ENCODE measurements at regions not wholly inside any gene's neighbourhood (a gene's known extent, or its start where the extent isn't known, plus 50 kb on each side); places are given as distances from the start of the nearest gene placed in this dataset.
"Not testable (repeated sequence)": the region's sequence is repeated elsewhere in the genome, so short reads cannot be mapped to it uniquely, and the experiment has no call there.

- not testable (repeated sequence) for DNase-seq (ENCODE audit: low read depth)
These were observed 53.6 kb downstream of the SRGAP2 start for GRCh38 chr1:206256935-206257334.

- DNase-seq (ENCODE audit: low read depth): not testable (repeated sequence)
These were observed 58.1 kb downstream of the SRGAP2 start for GRCh38 chr1:206261473-206261872.

GRCh38 chr1:206262424-206262823 lies 59.1 kb downstream of the SRGAP2 start:
- DNase-seq (ENCODE audit: low read depth): not testable (repeated sequence)

GRCh38 chr1:206264916-206265315 lies 61.6 kb downstream of the SRGAP2 start:
- DNase-seq (ENCODE audit: low read depth): not testable (repeated sequence)

- not testable (repeated sequence) for DNase-seq (ENCODE audit: low read depth)
These were observed 67.8 kb downstream of the SRGAP2 start for GRCh38 chr1:206271153-206271552.

- DNase-seq (ENCODE audit: low read depth): not testable (repeated sequence)
These were observed 69.8 kb downstream of the SRGAP2 start for GRCh38 chr1:206273104-206273503.

- not testable (repeated sequence) for DNase-seq (ENCODE audit: low read depth)
These were observed 72.8 kb downstream of the SRGAP2 start for GRCh38 chr1:206276143-206276542.

GRCh38 chr1:206278683-206279082 lies 75.3 kb downstream of the SRGAP2 start:
- DNase-seq (ENCODE audit: low read depth): peak; percentile 21

- DNase-seq (ENCODE audit: low read depth): not testable (repeated sequence)
These were observed 77.3 kb downstream of the SRGAP2 start for GRCh38 chr1:206280683-206281082.

- DNase-seq (ENCODE audit: low read depth): not testable (repeated sequence)
These were observed 78.7 kb downstream of the SRGAP2 start for GRCh38 chr1:206281912-206282654.

- DNase-seq (ENCODE audit: low read depth): not testable (repeated sequence)
These were observed 82.0 kb downstream of the SRGAP2 start for GRCh38 chr1:206285024-206285960.

- DNase-seq (ENCODE audit: low read depth): not testable (repeated sequence)
These were observed 84.4 kb downstream of the SRGAP2 start for GRCh38 chr1:206287759-206288158.

- not testable (repeated sequence) for DNase-seq (ENCODE audit: low read depth)
These were observed 85.1 kb downstream of the SRGAP2 start for GRCh38 chr1:206288453-206288852.

- not testable (repeated sequence) for DNase-seq (ENCODE audit: low read depth)
These were observed 94.0 kb downstream of the SRGAP2 start for GRCh38 chr1:206297145-206298031.

- DNase-seq (ENCODE audit: low read depth): not testable (repeated sequence)
These were observed 94.7 kb downstream of the SRGAP2 start for GRCh38 chr1:206298032-206298392.

GRCh38 chr1:206299181-206299791 lies 95.9 kb downstream of the SRGAP2 start:
- DNase-seq (ENCODE audit: low read depth): not testable (repeated sequence)

GRCh38 chr1:206299942-206300341 lies 96.6 kb downstream of the SRGAP2 start:
- not testable (repeated sequence) for DNase-seq (ENCODE audit: low read depth)

- peak; percentile 51 for DNase-seq (ENCODE audit: low read depth)
These were observed 98.7 kb downstream of the SRGAP2 start for GRCh38 chr1:206302056-206302455.

GRCh38 chr1:206307442-206307841 lies 104.1 kb downstream of the SRGAP2 start:
- DNase-seq (ENCODE audit: low read depth): not testable (repeated sequence)

GRCh38 chr1:206310948-206311347 lies 107.6 kb downstream of the SRGAP2 start:
- DNase-seq (ENCODE audit: low read depth): not testable (repeated sequence)

- peak; percentile 12 for DNase-seq (ENCODE audit: low read depth)
These were observed 108.4 kb downstream of the SRGAP2 start for GRCh38 chr1:206311611-206312273.

All from EH (cell line).